Epidermal melanocyte (primary cell): ENCODE measurements at regions not wholly inside any gene's neighbourhood (a gene's known extent, or its start where the extent isn't known, plus 50 kb on each side); places are given as distances from the start of the nearest gene placed in this dataset.

Experiments
- DNase-seq: peaks from one replicate; pipeline ENCODE4 v3.0.0; 2011; ENCODE audit warnings: low spot score; ENCODE audit not compliant: insufficient read length

GRCh38 chr9:82209797-82210470 lies 221.4 kb downstream of the SPATA31D1 start:
- no peak for DNase-seq

GRCh38 chr9:82212885-82213284 lies 224.3 kb downstream of the SPATA31D1 start:
- no peak for DNase-seq

GRCh38 chr9:82216435-82216834 lies 227.9 kb downstream of the SPATA31D1 start:
- no peak for DNase-seq

GRCh38 chr9:82223442-82223841 lies 234.9 kb downstream of the SPATA31D1 start:
- no peak for DNase-seq

- no peak for DNase-seq
Measured at GRCh38 chr9:82231411-82231810, 242.8 kb downstream of the SPATA31D1 start.

GRCh38 chr9:82234160-82234943 lies 245.8 kb downstream of the SPATA31D1 start:
- no peak for DNase-seq

GRCh38 chr9:82242285-82242963 lies 253.9 kb downstream of the SPATA31D1 start:
- DNase-seq = no peak

- no peak for DNase-seq
Measured at GRCh38 chr9:82247318-82247717, 258.7 kb downstream of the SPATA31D1 start.

GRCh38 chr9:82252116-82252515 lies 263.5 kb downstream of the SPATA31D1 start:
- no peak for DNase-seq

- DNase-seq = no peak
Measured at GRCh38 chr9:82254646-82255367, 266.2 kb downstream of the SPATA31D1 start.

- DNase-seq = no peak
Measured at GRCh38 chr9:82255481-82256176, 267.1 kb downstream of the SPATA31D1 start.

- DNase-seq = no peak
Measured at GRCh38 chr9:82260691-82261090, 272.1 kb downstream of the SPATA31D1 start.

GRCh38 chr9:82263619-82264018 lies 275.0 kb downstream of the SPATA31D1 start:
- no peak for DNase-seq

- DNase-seq = no peak
Measured at GRCh38 chr9:82271106-82271561, 282.6 kb downstream of the SPATA31D1 start.

- no peak for DNase-seq
Measured at GRCh38 chr9:82273121-82273520, 284.5 kb downstream of the SPATA31D1 start.

- DNase-seq = no peak
Measured at GRCh38 chr9:82275258-82275927, 286.8 kb downstream of the SPATA31D1 start.

- no peak for DNase-seq
Measured at GRCh38 chr9:82281066-82281465, 292.5 kb downstream of the SPATA31D1 start.

GRCh38 chr9:82284758-82285157 lies 296.2 kb downstream of the SPATA31D1 start:
- DNase-seq = no peak

- no peak for DNase-seq
Measured at GRCh38 chr9:82295181-82295580, 306.6 kb downstream of the SPATA31D1 start.

GRCh38 chr9:82299870-82300269 lies 311.3 kb downstream of the SPATA31D1 start:
- DNase-seq = no peak
